H9 (cell line): ENCODE measurements at regions not wholly inside any gene's neighbourhood (a gene's known extent, or its start where the extent isn't known, plus 50 kb on each side); places are given as distances from the start of the nearest gene placed in this dataset.

Source experiments
- DNase-seq: peaks from one replicate; pipeline ENCODE4 v3.0.0-alpha.2; 2017
- H2AFZ ChIP-seq: one replicate; pipeline ENCODE4 v1.6.1; 2013; ENCODE audit warnings: mild to moderate bottlenecking, low read length, control low read depth, moderate library complexity
- H2AK5ac ChIP-seq: 2 replicates; pipeline ENCODE4 v1.6.1; 2013; ENCODE audit warnings: low read length, control low read depth, mixed read lengths; ENCODE audit not compliant: insufficient read length
- H2BK120ac ChIP-seq: one replicate; pipeline ENCODE4 v1.6.1; 2013; ENCODE audit warnings: low read depth, mild to moderate bottlenecking, low read length, control low read depth, inconsistent platforms; ENCODE audit not compliant: poor library complexity, severe bottlenecking
- H2BK12ac ChIP-seq: 2 replicates; pipeline ENCODE4 v1.6.1; 2013; ENCODE audit warnings: low read length, control low read depth, mixed read lengths, low read depth; ENCODE audit not compliant: insufficient read length
- H2BK15ac ChIP-seq: 2 replicates; pipeline ENCODE4 v1.6.1; 2013; ENCODE audit warnings: low read depth, low read length, control low read depth
- H2BK20ac ChIP-seq: one replicate; pipeline ENCODE4 v1.6.1; 2013; ENCODE audit warnings: low read depth, mild to moderate bottlenecking, low read length, control low read depth, inconsistent platforms; ENCODE audit not compliant: poor library complexity, severe bottlenecking
- H2BK5ac ChIP-seq: 2 replicates; pipeline ENCODE4 v1.6.1; 2013; ENCODE audit warnings: low read length, control low read depth, mixed read lengths; ENCODE audit not compliant: insufficient read length
- H3K14ac ChIP-seq: 2 replicates; pipeline ENCODE4 v1.6.1; 2013; ENCODE audit warnings: low read length, control low read depth; ENCODE audit not compliant: insufficient read depth
- H3K18ac ChIP-seq: 2 replicates; pipeline ENCODE4 v1.6.1; 2013; ENCODE audit warnings: low read depth, mild to moderate bottlenecking, mixed read lengths, low read length, control low read depth; ENCODE audit not compliant: insufficient read length
- H3K23ac ChIP-seq: 2 replicates; pipeline ENCODE4 v1.6.1; 2013; ENCODE audit warnings: low read length, control low read depth, mixed read lengths, low read depth; ENCODE audit not compliant: insufficient read length
- H3K23me2 ChIP-seq: 2 replicates; pipeline ENCODE4 v1.6.1; 2013; ENCODE audit warnings: low read depth, mild to moderate bottlenecking, mixed read lengths, low read length, control low read depth; ENCODE audit not compliant: insufficient read length, poor library complexity, severe bottlenecking
- H3K27ac ChIP-seq: 2 replicates; pipeline ENCODE4 v1.5.1; 2013; ENCODE audit warnings: low read length, control low read depth, mixed read lengths, low read depth; ENCODE audit not compliant: insufficient read length
- H3K27me3 ChIP-seq: 2 replicates; pipeline ENCODE4 v1.6.1; 2013; ENCODE audit warnings: low read length, control low read depth, inconsistent platforms; ENCODE audit not compliant: insufficient read depth
- H3K4ac ChIP-seq: 2 replicates; pipeline ENCODE4 v1.6.1; 2013; ENCODE audit warnings: low read depth, mild to moderate bottlenecking, control low read depth, inconsistent platforms, low read length, moderate library complexity
- H3K4me1 ChIP-seq: 2 replicates; pipeline ENCODE4 v1.6.1; 2013; ENCODE audit warnings: low read length, control low read depth, inconsistent platforms; ENCODE audit not compliant: insufficient read depth
- H3K4me2 ChIP-seq: 2 replicates; pipeline ENCODE4 v1.6.1; 2013; ENCODE audit warnings: low read length, control low read depth, mixed read lengths; ENCODE audit not compliant: insufficient read length, insufficient read depth
- H3K56ac ChIP-seq: 2 replicates; pipeline ENCODE4 v1.6.1; 2013; ENCODE audit warnings: low read depth, mild to moderate bottlenecking, mixed read lengths, low read length, control low read depth; ENCODE audit not compliant: insufficient read length
- H3K79me1 ChIP-seq: 2 replicates; pipeline ENCODE4 v1.6.1; 2013; ENCODE audit warnings: low read depth, mild to moderate bottlenecking, moderate library complexity, low read length, control low read depth, inconsistent platforms; ENCODE audit not compliant: insufficient read depth, poor library complexity, severe bottlenecking
- H3K79me2 ChIP-seq: 2 replicates; pipeline ENCODE4 v1.6.1; 2013; ENCODE audit warnings: low read length, control low read depth, inconsistent platforms; ENCODE audit not compliant: insufficient read depth
- H3K9ac ChIP-seq: 2 replicates; pipeline ENCODE4 v1.6.1; 2013; ENCODE audit warnings: low read length, control low read depth, mixed read lengths; ENCODE audit not compliant: insufficient read length; ENCODE audit errors: extremely low read depth
- H3K9me3 ChIP-seq: one replicate; pipeline ENCODE4 v1.6.1; 2013; ENCODE audit warnings: low read depth, low read length, inconsistent platforms; ENCODE audit not compliant: control insufficient read depth
- H3T11ph ChIP-seq: one replicate; pipeline ENCODE4 v1.6.1; 2013; ENCODE audit warnings: mild to moderate bottlenecking, low read length, control low read depth, inconsistent platforms
- H4K20me1 ChIP-seq: one replicate; pipeline ENCODE4 v1.6.1; 2013; ENCODE audit not compliant: control insufficient read depth, insufficient read length, insufficient read depth
- H4K5ac ChIP-seq: 2 replicates; pipeline ENCODE4 v1.6.1; 2013; ENCODE audit warnings: low read depth, mild to moderate bottlenecking, mixed read lengths, low read length, control low read depth; ENCODE audit not compliant: insufficient read length
- H4K8ac ChIP-seq: replicated peaks from 2 replicates; pipeline ENCODE4 v1.6.1; 2013; ENCODE audit warnings: low read length, control low read depth, mixed read lengths, low read depth; ENCODE audit not compliant: insufficient read length
- H4K91ac ChIP-seq: 2 replicates; pipeline ENCODE4 v1.6.1; 2013; ENCODE audit warnings: low read depth, mild to moderate bottlenecking, moderate library complexity, mixed read lengths, low read length, control low read depth; ENCODE audit not compliant: insufficient read length
- H3K27ac Mint-ChIP-seq, 3 experiments: 2 replicates in 2 of 3; 3 replicates in 1 of 3; pipeline ENCODE4 v1.8.0; 2020 to 2021; ENCODE audit warnings: mixed read lengths in 3 of 3, mild to moderate bottlenecking in 1 of 3, moderate library complexity in 1 of 3
- H3K27me3 Mint-ChIP-seq: 2 replicates; pipeline ENCODE4 v1.8.0; 2021; ENCODE audit warnings: low read depth, mild to moderate bottlenecking, moderate library complexity, mixed read lengths
- H3K36me3 Mint-ChIP-seq, 3 experiments: 2 replicates in 2 of 3; 3 replicates in 1 of 3; pipeline ENCODE4 v1.8.0; 2020 to 2021; ENCODE audit warnings: low read depth in 3 of 3, mixed read lengths in 3 of 3; ENCODE audit not compliant: insufficient read depth in 1 of 3
- H3K4me1 Mint-ChIP-seq, 2 experiments: 2 replicates each; pipeline ENCODE4 v1.8.0; 2020; ENCODE audit warnings: mixed read lengths in 2 of 2
- H3K4me3 Mint-ChIP-seq, 2 experiments: 2 replicates in 1 of 2; 3 replicates in 1 of 2; pipeline ENCODE4 v1.8.0; 2020 to 2021; ENCODE audit warnings: mild to moderate bottlenecking in 2 of 2, mixed read lengths in 2 of 2, moderate library complexity in 1 of 2
- H3K9me3 Mint-ChIP-seq, 2 experiments: 2 replicates in 1 of 2; 3 replicates in 1 of 2; pipeline ENCODE4 v1.8.0; 2020; ENCODE audit warnings: mild to moderate bottlenecking in 2 of 2, mixed read lengths in 2 of 2, moderate library complexity in 1 of 2
- WGBS: extraction: QIAGEN DNeasy Blood & Tissue Kit; methylation state at CpG from one replicate; pipeline ENCODE4 v1.1.7; 2013; ENCODE audit warnings: missing lambda C conversion rate, low lambda C conversion rate, mixed read lengths; ENCODE audit not compliant: insufficient read length; ENCODE audit errors: extremely low coverage; 5-methylcytosine and 5-hydroxymethylcytosine counted together
- TF ChIP-seq, protein P1 (sequence below): fragments of 200-600 bp; sonication (generic); conservative IDR thresholded peaks from 3 replicates; pipeline ENCODE4 v1.8.0; 2021; ENCODE audit warnings: antibody characterized with exemption, mild to moderate bottlenecking

DNA sequence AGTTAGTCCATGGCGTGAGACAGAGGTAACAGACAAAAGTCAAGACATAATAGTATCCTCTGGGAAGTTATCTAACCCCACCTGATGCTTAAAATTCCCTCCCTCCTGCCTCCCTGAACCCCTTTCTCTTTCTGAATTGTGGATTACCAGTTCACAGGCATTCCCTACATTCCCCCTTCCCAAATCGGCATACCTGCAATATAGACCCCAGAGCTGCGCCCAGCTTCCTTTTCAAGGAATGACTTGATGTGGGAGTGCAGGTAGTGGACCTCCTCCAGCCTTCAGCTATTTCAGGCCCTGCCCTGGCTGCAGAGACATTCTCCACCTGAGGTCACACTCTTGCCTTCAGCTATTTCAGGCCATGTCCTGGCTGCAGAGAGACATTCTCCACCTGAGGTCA lies 111.1 kb upstream of the KLF7 start:
- H3K27me3 Mint-ChIP-seq, result no peaks in the 10 kb centered on the region; the same call in 1 of the 2 replicates
- no peaks in the 10 kb centered on the region for H3K79me2 ChIP-seq
- H2BK20ac ChIP-seq, result no peak overlapping the region
- H3K23me2 ChIP-seq, result no peaks in the 10 kb centered on the region
- peaks cover 0 to 8% (median 2%) of the 10 kb centered on the region in 3 experiments; a peak in 1 of 7 replicates for H3K36me3 Mint-ChIP-seq
- H3K4ac ChIP-seq, result no peak overlapping the region
- no peak overlapping the region for H2BK120ac ChIP-seq
- TF ChIP-seq, protein P1, sequence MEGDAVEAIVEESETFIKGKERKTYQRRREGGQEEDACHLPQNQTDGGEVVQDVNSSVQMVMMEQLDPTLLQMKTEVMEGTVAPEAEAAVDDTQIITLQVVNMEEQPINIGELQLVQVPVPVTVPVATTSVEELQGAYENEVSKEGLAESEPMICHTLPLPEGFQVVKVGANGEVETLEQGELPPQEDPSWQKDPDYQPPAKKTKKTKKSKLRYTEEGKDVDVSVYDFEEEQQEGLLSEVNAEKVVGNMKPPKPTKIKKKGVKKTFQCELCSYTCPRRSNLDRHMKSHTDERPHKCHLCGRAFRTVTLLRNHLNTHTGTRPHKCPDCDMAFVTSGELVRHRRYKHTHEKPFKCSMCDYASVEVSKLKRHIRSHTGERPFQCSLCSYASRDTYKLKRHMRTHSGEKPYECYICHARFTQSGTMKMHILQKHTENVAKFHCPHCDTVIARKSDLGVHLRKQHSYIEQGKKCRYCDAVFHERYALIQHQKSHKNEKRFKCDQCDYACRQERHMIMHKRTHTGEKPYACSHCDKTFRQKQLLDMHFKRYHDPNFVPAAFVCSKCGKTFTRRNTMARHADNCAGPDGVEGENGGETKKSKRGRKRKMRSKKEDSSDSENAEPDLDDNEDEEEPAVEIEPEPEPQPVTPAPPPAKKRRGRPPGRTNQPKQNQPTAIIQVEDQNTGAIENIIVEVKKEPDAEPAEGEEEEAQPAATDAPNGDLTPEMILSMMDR, result no peak
- H2AK5ac ChIP-seq, result no peak overlapping the region
- H4K20me1 ChIP-seq, result no peaks in the 10 kb centered on the region
- WGBS, result no CpG with 5 or more reads among the region's 3 CpGs
- no peaks in the 10 kb centered on the region for H3K4me1 ChIP-seq
- H4K8ac ChIP-seq, result no peak overlapping the region
- H4K5ac ChIP-seq, result no peak overlapping the region
- no peak overlapping the region for H3T11ph ChIP-seq
- no peak overlapping the region for H3K27ac Mint-ChIP-seq
- H2BK15ac ChIP-seq, result no peak overlapping the region
- H4K91ac ChIP-seq, result no peak overlapping the region
- no peak overlapping the region for H2AFZ ChIP-seq
- no peak overlapping the region for H3K27ac ChIP-seq
- H3K56ac ChIP-seq, result no peak overlapping the region
- DNase-seq, result no peak
- H3K4me2 ChIP-seq, result no peak overlapping the region
- H3K9me3 ChIP-seq, result no peaks in the 10 kb centered on the region
- no peaks in the 10 kb centered on the region for H3K27me3 ChIP-seq
- no peak overlapping the region for H3K4me3 Mint-ChIP-seq
- H3K4me1 Mint-ChIP-seq, result peaks cover 4 to 8% of the 10 kb centered on the region in 2 experiments
- no peak overlapping the region for H2BK12ac ChIP-seq
- no peak overlapping the region for H3K23ac ChIP-seq
- peak overlapping the region; percentile 8; the same call in 1 of the 2 replicates for H3K14ac ChIP-seq
- peaks cover 2 to 3% of the 10 kb centered on the region in 2 experiments; a peak in 3 of 5 replicates for H3K9me3 Mint-ChIP-seq
- H2BK5ac ChIP-seq, result no peak overlapping the region
- H3K18ac ChIP-seq, result no peak overlapping the region
- no peaks in the 10 kb centered on the region for H3K79me1 ChIP-seq
- H3K9ac ChIP-seq, result no peak overlapping the region
